ENCODE measurements at regions not wholly inside any gene's neighbourhood (a gene's known extent, or its start where the extent isn't known, plus 50 kb on each side); places are given as distances from the start of the nearest gene placed in this dataset.

- TF ChIP-seq SPI1 (IDR thresholded peaks at IDR 0.05; ENCODE audit: low read depth, low read length) (no peak), POLR2A (IDR thresholded peaks at IDR 0.05; ENCODE audit: low read depth, low read length) (no peak), TAF1 (IDR thresholded peaks at IDR 0.05; ENCODE audit: low read depth, low read length) (no peak), POU2F2 (IDR thresholded peaks at IDR 0.05; ENCODE audit: low read depth, low read length) (no peak), POLR2AphosphoS5 (IDR thresholded peaks at IDR 0.05; ENCODE audit: low read depth, low read length) (no peak)
Measured at GRCh38 chr14:78070344-78070743, 99.8 kb upstream of the NRXN3 start.
